ENCODE measurements at regions not wholly inside any gene's neighbourhood (a gene's known extent, or its start where the extent isn't known, plus 50 kb on each side); places are given as distances from the start of the nearest gene placed in this dataset.

- no peak for DNase-seq (ENCODE audit: low spot score)
These were observed 250.2 kb upstream of the CIBAR2 start for GRCh38 chr16:85362443-85362842.

GRCh38 chr16:85363427-85363826 is 249.7 kb upstream of the GSE1 start:
- DNase-seq (ENCODE audit: low spot score), result no peak

- no peak for DNase-seq (ENCODE audit: low spot score)
These were observed 249.2 kb upstream of the GSE1 start for GRCh38 chr16:85363881-85364280.

GRCh38 chr16:85364323-85365040 is 248.6 kb upstream of the GSE1 start:
- no peak for DNase-seq (ENCODE audit: low spot score)

GRCh38 chr16:85365120-85365519 is 248.0 kb upstream of the GSE1 start:
- DNase-seq (ENCODE audit: low spot score), result no peak

GRCh38 chr16:85366031-85366763 is 246.9 kb upstream of the GSE1 start:
- no peak for DNase-seq (ENCODE audit: low spot score)

GRCh38 chr16:85367485-85367884 is 245.6 kb upstream of the GSE1 start:
- DNase-seq (ENCODE audit: low spot score), result no peak

- DNase-seq (ENCODE audit: low spot score), result no peak
These were observed 244.1 kb upstream of the GSE1 start for GRCh38 chr16:85369060-85369459.

GRCh38 chr16:85369741-85370528 is 243.2 kb upstream of the GSE1 start:
- peak; percentile 15 for DNase-seq (ENCODE audit: low spot score)

- DNase-seq (ENCODE audit: low spot score), result no peak
These were observed 242.6 kb upstream of the GSE1 start for GRCh38 chr16:85370543-85370880.

GRCh38 chr16:85370881-85371651 is 242.1 kb upstream of the GSE1 start:
- no peak for DNase-seq (ENCODE audit: low spot score)

- no peak for DNase-seq (ENCODE audit: low spot score)
These were observed 241.2 kb upstream of the GSE1 start for GRCh38 chr16:85371948-85372347.

- DNase-seq (ENCODE audit: low spot score), result no peak
These were observed 240.3 kb upstream of the GSE1 start for GRCh38 chr16:85372627-85373372.

- no peak for DNase-seq (ENCODE audit: low spot score)
These were observed 239.2 kb upstream of the GSE1 start for GRCh38 chr16:85373741-85374570.

GRCh38 chr16:85374571-85374872 is 238.6 kb upstream of the GSE1 start:
- no peak for DNase-seq (ENCODE audit: low spot score)

- no peak for DNase-seq (ENCODE audit: low spot score)
These were observed 237.8 kb upstream of the GSE1 start for GRCh38 chr16:85375282-85375681.

GRCh38 chr16:85376292-85377095 is 236.6 kb upstream of the GSE1 start:
- DNase-seq (ENCODE audit: low spot score), result no peak

GRCh38 chr16:85377388-85378144 is 235.6 kb upstream of the GSE1 start:
- no peak for DNase-seq (ENCODE audit: low spot score)

Data from CD4-positive, alpha-beta T cell treated with Interleukin-2 at 100 ng/mL for 4 hours (primary cell).